ENCODE measurements at regions not wholly inside any gene's neighbourhood (a gene's known extent, or its start where the extent isn't known, plus 50 kb on each side); places are given as distances from the start of the nearest gene placed in this dataset.

DNA sequence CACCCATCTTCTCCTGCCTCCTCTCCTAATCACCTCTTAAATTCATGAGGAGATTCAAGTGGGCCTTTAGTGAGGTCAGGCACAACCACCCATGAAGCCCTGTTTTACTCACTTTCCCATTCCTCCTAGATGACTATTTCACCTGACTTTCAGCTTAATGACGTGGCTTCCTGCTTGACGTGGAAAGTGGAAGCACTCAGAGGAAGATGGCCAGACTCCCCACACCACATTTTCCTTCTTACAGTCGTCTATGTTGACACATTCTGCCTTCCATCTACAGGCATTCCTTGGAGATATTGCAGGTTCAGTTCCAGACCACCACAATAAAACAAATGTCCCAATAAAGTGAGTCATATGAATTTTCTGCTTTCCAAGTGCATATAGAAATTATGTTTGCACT, 146.4 kb upstream of the TAS2R1 start:
- no peaks in the 10 kb centered on the region for H3K36me3 ChIP-seq (ENCODE audit: control insufficient read depth in 2 of 2, insufficient read depth in 1 of 2, low read length in 2 of 2)
- H3K4me1 ChIP-seq (ENCODE audit: control insufficient read depth, insufficient read depth, low read length): no peaks in the 10 kb centered on the region
- TF ChIP-seq ZNF629 (tag by site-specific recombination; IDR thresholded peaks at IDR 0.05): no peak
- TF ChIP-seq GLIS2 (tag by site-specific recombination; IDR thresholded peaks at IDR 0.05): no peak
- no peak for TF ChIP-seq ZNF560 (tag by site-specific recombination; IDR thresholded peaks at IDR 0.05; ENCODE audit: borderline replicate concordance)
- TF ChIP-seq, protein P1, sequence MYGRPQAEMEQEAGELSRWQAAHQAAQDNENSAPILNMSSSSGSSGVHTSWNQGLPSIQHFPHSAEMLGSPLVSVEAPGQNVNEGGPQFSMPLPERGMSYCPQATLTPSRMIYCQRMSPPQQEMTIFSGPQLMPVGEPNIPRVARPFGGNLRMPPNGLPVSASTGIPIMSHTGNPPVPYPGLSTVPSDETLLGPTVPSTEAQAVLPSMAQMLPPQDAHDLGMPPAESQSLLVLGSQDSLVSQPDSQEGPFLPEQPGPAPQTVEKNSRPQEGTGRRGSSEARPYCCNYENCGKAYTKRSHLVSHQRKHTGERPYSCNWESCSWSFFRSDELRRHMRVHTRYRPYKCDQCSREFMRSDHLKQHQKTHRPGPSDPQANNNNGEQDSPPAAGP (tag by site-specific recombination; IDR thresholded peaks at IDR 0.05): no peak
- TF ChIP-seq, protein P2, sequence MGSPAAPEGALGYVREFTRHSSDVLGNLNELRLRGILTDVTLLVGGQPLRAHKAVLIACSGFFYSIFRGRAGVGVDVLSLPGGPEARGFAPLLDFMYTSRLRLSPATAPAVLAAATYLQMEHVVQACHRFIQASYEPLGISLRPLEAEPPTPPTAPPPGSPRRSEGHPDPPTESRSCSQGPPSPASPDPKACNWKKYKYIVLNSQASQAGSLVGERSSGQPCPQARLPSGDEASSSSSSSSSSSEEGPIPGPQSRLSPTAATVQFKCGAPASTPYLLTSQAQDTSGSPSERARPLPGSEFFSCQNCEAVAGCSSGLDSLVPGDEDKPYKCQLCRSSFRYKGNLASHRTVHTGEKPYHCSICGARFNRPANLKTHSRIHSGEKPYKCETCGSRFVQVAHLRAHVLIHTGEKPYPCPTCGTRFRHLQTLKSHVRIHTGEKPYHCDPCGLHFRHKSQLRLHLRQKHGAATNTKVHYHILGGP (tag by site-specific recombination; IDR thresholded peaks at IDR 0.05): no peak
- TF ChIP-seq ZNF341 (tag by site-specific recombination; IDR thresholded peaks at IDR 0.05; ENCODE audit: low read depth): no peak
- TF ChIP-seq ZNF777 (tag by site-specific recombination; IDR thresholded peaks at IDR 0.05; ENCODE audit: borderline replicate concordance): no peak
- TF ChIP-seq ZNF837 (tag by site-specific recombination; IDR thresholded peaks at IDR 0.05): no peak
- TF ChIP-seq ZBTB17 (tag by site-specific recombination; IDR thresholded peaks at IDR 0.05): no peak
- no peak for TF ChIP-seq KLF16 (tag by site-specific recombination; IDR thresholded peaks at IDR 0.05)
- TF ChIP-seq ZNF146 (tag by site-specific recombination; IDR thresholded peaks at IDR 0.05): no peak
- no peak for TF ChIP-seq ZNF626 (tag by site-specific recombination; IDR thresholded peaks at IDR 0.05)
- no peak for TF ChIP-seq ZNF350 (tag by site-specific recombination; IDR thresholded peaks at IDR 0.05)
- TF ChIP-seq ZNF426 (tag by site-specific recombination; IDR thresholded peaks at IDR 0.05): no peak
- TF ChIP-seq ZXDB (tag by site-specific recombination; IDR thresholded peaks at IDR 0.05): no peak
- no peak for TF ChIP-seq PRDM4 (tag by site-specific recombination; IDR thresholded peaks at IDR 0.05)
- no peak for TF ChIP-seq ZBTB21 (tag by site-specific recombination; IDR thresholded peaks at IDR 0.05)
- TF ChIP-seq, protein P3, sequence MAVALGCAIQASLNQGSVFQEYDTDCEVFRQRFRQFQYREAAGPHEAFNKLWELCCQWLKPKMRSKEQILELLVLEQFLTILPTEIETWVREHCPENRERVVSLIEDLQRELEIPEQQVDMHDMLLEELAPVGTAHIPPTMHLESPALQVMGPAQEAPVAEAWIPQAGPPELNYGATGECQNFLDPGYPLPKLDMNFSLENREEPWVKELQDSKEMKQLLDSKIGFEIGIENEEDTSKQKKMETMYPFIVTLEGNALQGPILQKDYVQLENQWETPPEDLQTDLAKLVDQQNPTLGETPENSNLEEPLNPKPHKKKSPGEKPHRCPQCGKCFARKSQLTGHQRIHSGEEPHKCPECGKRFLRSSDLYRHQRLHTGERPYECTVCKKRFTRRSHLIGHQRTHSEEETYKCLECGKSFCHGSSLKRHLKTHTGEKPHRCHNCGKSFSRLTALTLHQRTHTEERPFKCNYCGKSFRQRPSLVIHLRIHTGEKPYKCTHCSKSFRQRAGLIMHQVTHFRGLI (tag by site-specific recombination; IDR thresholded peaks at IDR 0.05): no peak
- TF ChIP-seq BCL11A (tag by site-specific recombination; IDR thresholded peaks at IDR 0.05; ENCODE audit: low read depth): no peak
- ChIA-PET POLR2A (no interaction called here), CTCF (no interaction called here)
- no peak overlapping the region for H3K4me3 ChIP-seq (ENCODE audit: low read depth, low read length)
- H3K27ac ChIP-seq (ENCODE audit: extremely low read depth, low read depth, low read length): no peak overlapping the region
- H3K9me3 ChIP-seq (ENCODE audit: control insufficient read depth, insufficient read depth, low read depth, low read length): no peaks in the 10 kb centered on the region

DNA sequence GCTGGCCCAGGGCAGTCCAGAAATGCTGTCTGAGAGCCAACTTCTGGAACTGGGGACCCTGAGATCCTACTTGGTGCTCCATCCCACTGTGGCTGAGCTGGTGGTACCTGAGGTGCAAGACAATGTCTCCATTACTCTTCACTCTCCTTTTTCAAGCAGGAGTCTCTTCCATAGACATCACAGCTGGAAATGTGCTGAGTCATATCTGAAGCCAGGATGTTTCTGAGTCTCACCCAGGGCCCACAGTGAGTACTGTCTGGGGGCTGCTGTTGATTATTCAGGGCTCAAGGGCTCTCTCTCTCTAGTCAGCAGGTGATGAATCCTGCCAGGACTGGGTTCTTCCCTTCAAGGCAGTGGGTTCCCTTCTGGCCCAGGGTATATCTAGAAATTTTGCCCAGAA, 145.2 kb upstream of the TAS2R1 start:
- Histone ChIP-seq H3K36me3 (ENCODE audit: control insufficient read depth in 2 of 2, insufficient read depth in 1 of 2, low read length in 2 of 2) (no peaks in the 10 kb centered on the region), H3K4me1 (ENCODE audit: control insufficient read depth, insufficient read depth, low read length) (no peaks in the 10 kb centered on the region), H3K27ac (ENCODE audit: extremely low read depth, low read depth, low read length) (no peak overlapping the region), H3K9me3 (ENCODE audit: control insufficient read depth, insufficient read depth, low read depth, low read length) (no peaks in the 10 kb centered on the region), H3K4me3 (ENCODE audit: low read depth, low read length) (no peak overlapping the region)
- CTCF ChIA-PET: interaction anchor here (1.4 kb wide), 1 partner anchor 255 kb away, joined by 6 read pairs; no protein-coding TSS in a partner anchor
- TF ChIP-seq ZBTB20 (tag by site-specific recombination; IDR thresholded peaks at IDR 0.05) (no peak), ZNF792 (tag by site-specific recombination; IDR thresholded peaks at IDR 0.05) (no peak), ZNF596 (tag by site-specific recombination; IDR thresholded peaks at IDR 0.05) (no peak), ZXDB (tag by site-specific recombination; IDR thresholded peaks at IDR 0.05) (no peak), ELK4 (IDR thresholded peaks at IDR 0.05; ENCODE audit: borderline replicate concordance, low read depth, low read length) (no peak), ZNF140 (tag by site-specific recombination; IDR thresholded peaks at IDR 0.05) (no peak)
- POLR2A ChIA-PET: no interaction called here

All from HEK293 (cell line).